Esophagus muscularis mucosa (tissue), 3 donors: ENCODE measurements at regions not wholly inside any gene's neighbourhood (a gene's known extent, or its start where the extent isn't known, plus 50 kb on each side); places are given as distances from the start of the nearest gene placed in this dataset.

Experiments used
- CTCF ChIP-seq, 3 experiments: fragments of 200-600 bp in 2 of 3; fragments of 450-650 bp in 1 of 3; sonication (generic) in 2 of 3; IDR thresholded peaks; one replicate each; pipeline ENCODE4 v1.5.1; 2017 to 2019; ENCODE audit warnings: antibody characterized with exemption in 3 of 3, mild to moderate bottlenecking in 2 of 3, moderate library complexity in 1 of 3
- POLR2A ChIP-seq: fragments of 450-650 bp; IDR thresholded peaks from one replicate; pipeline ENCODE4 v1.6.1; 2017; ENCODE audit warnings: antibody characterized with exemption, moderate library complexity, mild to moderate bottlenecking, low read depth
- POLR2AphosphoS5 ChIP-seq, 2 donors: sonication (generic); formaldehyde crosslinking; IDR thresholded peaks; one replicate each; pipeline ENCODE4 v1.6.1; 2017; ENCODE audit warnings: antibody characterized with exemption in 2 of 2

- TF ChIP-seq CTCF (IDR thresholded peaks at IDR 0.05), result no peak
- TF ChIP-seq POLR2AphosphoS5 (IDR thresholded peaks at IDR 0.05), result no peak
- no peak for TF ChIP-seq POLR2A
Measured at GRCh38 chr22:48568736-48569330, 1258.8 kb downstream of the BRD1 start.
